Choroid plexus epithelial cell (primary cell): ENCODE measurements at regions not wholly inside any gene's neighbourhood (a gene's known extent, or its start where the extent isn't known, plus 50 kb on each side); places are given as distances from the start of the nearest gene placed in this dataset.

ENCODE experiments used
- DNase-seq: peaks from one replicate; pipeline ENCODE4 v3.0.0-alpha.2; 2010; ENCODE audit warnings: low read depth
- H3K4me3 ChIP-seq: 2 replicates; pipeline ENCODE4 v1.5.1; 2011; ENCODE audit warnings: low read depth, mild to moderate bottlenecking, control low read depth, low read length, moderate library complexity
- CTCF ChIP-seq: conservative IDR thresholded peaks from 2 replicates; pipeline ENCODE4 v1.5.1; 2011; ENCODE audit warnings: low read depth, mild to moderate bottlenecking, control low read depth, inconsistent platforms, low read length, moderate library complexity

- no peak overlapping the region for H3K4me3 ChIP-seq
- no peak for TF ChIP-seq CTCF
- DNase-seq: no peak
These were observed 82.9 kb upstream of the APBB1IP start for GRCh38 chr10:26355241-26355640.

GRCh38 chr10:26357203-26357602 is 80.9 kb upstream of the APBB1IP start:
- no peak for TF ChIP-seq CTCF
- DNase-seq: no peak
- H3K4me3 ChIP-seq: no peak overlapping the region

- no peak for TF ChIP-seq CTCF
- DNase-seq: no peak
These were observed 80.1 kb upstream of the APBB1IP start for GRCh38 chr10:26358071-26358470.

GRCh38 chr10:26359670-26360069 is 78.5 kb upstream of the APBB1IP start:
- no peak overlapping the region for H3K4me3 ChIP-seq

More at GRCh38 chr10:26358071-26358470, 80.1 kb upstream of the APBB1IP start:
- H3K4me3 ChIP-seq: no peak overlapping the region

GRCh38 chr10:26361351-26361750 is 76.8 kb upstream of the APBB1IP start:
- no peak for DNase-seq
- H3K4me3 ChIP-seq: no peak overlapping the region

More at GRCh38 chr10:26359670-26360069, 78.5 kb upstream of the APBB1IP start:
- no peak for DNase-seq
- no peak for TF ChIP-seq CTCF

GRCh38 chr10:26361971-26362370 is 76.2 kb upstream of the APBB1IP start:
- no peak for DNase-seq

More at GRCh38 chr10:26361351-26361750, 76.8 kb upstream of the APBB1IP start:
- TF ChIP-seq CTCF: no peak

More at GRCh38 chr10:26361971-26362370, 76.2 kb upstream of the APBB1IP start:
- H3K4me3 ChIP-seq: no peak overlapping the region
- no peak for TF ChIP-seq CTCF
